ENCODE measurements at regions not wholly inside any gene's neighbourhood (a gene's known extent, or its start where the extent isn't known, plus 50 kb on each side); places are given as distances from the start of the nearest gene placed in this dataset.

DNA sequence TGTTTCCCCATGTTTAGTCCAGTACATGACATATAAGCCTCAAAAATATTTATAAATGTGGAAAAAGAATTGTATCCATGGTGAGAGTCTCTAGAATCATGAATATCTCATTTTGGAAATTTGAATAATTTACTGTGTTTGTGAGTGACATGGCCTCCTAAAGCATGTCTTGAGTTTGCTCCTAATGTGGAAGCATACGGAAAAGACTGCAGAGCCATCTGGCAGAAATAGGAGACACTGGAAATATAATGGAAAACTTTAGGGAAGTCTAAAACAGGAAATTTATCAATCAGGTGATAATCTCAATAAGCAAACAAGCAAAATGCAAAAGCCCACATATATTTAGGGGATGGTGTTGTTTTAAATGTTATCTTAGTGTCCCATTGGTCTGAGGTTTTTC is 465.0 kb downstream of the TDRD3 start:
- Histone ChIP-seq H3K27ac (no peak overlapping the region), H3K9me3 (peaks cover 0 to 13% (median 0%) of the 10 kb centered on the region in 4 donors), H3K4me3 (no peak overlapping the region), H3K36me3 (no peaks in the 10 kb centered on the region), H3K27me3 (no peaks in the 10 kb centered on the region), H3K4me1 (no peaks in the 10 kb centered on the region)
- WGBS, 2 donors = 72 to 88% methylated on average over 1 of the region's 1 CpG
- no peak for DNase-seq (ENCODE audit: low spot score in 2 of 2)
- no peak for TF ChIP-seq EP300 (IDR thresholded peaks at IDR 0.05)
- TF ChIP-seq POLR2A (IDR thresholded peaks at IDR 0.05) = no peak
- TF ChIP-seq, protein P1, sequence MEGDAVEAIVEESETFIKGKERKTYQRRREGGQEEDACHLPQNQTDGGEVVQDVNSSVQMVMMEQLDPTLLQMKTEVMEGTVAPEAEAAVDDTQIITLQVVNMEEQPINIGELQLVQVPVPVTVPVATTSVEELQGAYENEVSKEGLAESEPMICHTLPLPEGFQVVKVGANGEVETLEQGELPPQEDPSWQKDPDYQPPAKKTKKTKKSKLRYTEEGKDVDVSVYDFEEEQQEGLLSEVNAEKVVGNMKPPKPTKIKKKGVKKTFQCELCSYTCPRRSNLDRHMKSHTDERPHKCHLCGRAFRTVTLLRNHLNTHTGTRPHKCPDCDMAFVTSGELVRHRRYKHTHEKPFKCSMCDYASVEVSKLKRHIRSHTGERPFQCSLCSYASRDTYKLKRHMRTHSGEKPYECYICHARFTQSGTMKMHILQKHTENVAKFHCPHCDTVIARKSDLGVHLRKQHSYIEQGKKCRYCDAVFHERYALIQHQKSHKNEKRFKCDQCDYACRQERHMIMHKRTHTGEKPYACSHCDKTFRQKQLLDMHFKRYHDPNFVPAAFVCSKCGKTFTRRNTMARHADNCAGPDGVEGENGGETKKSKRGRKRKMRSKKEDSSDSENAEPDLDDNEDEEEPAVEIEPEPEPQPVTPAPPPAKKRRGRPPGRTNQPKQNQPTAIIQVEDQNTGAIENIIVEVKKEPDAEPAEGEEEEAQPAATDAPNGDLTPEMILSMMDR (IDR thresholded peaks at IDR 0.05) = no peak

DNA sequence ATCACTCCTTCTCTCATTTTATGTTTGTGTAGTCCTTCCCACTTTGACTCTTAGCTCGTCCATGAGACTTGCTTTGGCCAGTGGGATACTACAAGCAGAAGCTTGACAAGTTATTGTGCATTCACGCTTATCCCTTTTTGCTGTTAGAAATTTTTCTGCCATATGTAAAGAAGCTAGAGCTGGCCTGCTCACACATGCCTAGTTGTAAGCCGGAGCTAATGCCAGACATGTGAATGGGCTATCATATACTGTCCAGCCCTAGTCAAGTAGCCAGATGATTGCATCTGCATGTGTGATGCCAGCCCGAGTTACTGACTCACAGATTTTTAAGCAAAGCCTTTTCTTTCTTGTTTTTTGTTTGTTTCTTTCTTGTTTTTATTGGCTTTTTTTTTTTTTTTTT is 460.7 kb downstream of the TDRD3 start:
- 83 to 87% methylated on average over 4 of the region's 4 CpGs for WGBS, 2 donors
- Histone ChIP-seq H3K4me3 (no peak overlapping the region), H3K27me3 (no peaks in the 10 kb centered on the region), H3K9me3 (peaks cover 0 to 8% (median 0%) of the 10 kb centered on the region in 4 donors), H3K27ac (no peak overlapping the region), H3K36me3 (no peaks in the 10 kb centered on the region), H3K4me1 (no peaks in the 10 kb centered on the region)
- TF ChIP-seq, protein P1 (IDR thresholded peaks at IDR 0.05) = no peak
- TF ChIP-seq POLR2A (IDR thresholded peaks at IDR 0.05) = no peak
- no peak for DNase-seq (ENCODE audit: low spot score in 2 of 2)

DNA sequence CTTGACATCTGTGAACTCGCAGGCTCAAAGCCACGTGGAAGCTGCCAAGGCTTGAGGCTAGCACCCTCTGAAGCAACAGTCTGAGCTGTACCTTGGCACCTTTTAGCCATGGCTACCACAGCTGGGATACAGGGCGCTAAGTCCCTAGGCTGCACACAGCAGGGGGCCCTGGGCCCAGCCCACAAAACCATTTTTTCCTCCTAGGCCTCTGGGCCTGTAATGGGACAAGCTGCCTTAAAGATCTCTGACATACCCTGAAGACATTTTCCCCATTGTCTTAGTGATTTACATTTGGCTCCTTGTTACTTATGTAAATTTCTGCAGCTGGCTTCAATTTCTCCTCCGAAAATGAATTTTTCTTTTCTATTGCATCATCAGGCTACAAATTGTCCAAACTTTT is 455.9 kb downstream of the TDRD3 start:
- Histone ChIP-seq H3K9me3 (peaks cover 0 to 14% (median 0%) of the 10 kb centered on the region in 4 donors), H3K27ac (no peak overlapping the region), H3K36me3 (no peaks in the 10 kb centered on the region), H3K4me3 (no peak overlapping the region), H3K27me3 (no peaks in the 10 kb centered on the region), H3K4me1 (no peaks in the 10 kb centered on the region)
- no peak for TF ChIP-seq POLR2A (IDR thresholded peaks at IDR 0.05)
- TF ChIP-seq, protein P1 (IDR thresholded peaks at IDR 0.05) = no peak
- no peak for TF ChIP-seq EP300 (IDR thresholded peaks at IDR 0.05)
- WGBS, 2 donors = 86 to 91% methylated on average over 4 of the region's 4 CpGs
- DNase-seq (ENCODE audit: low spot score in 2 of 2) = no peak

DNA sequence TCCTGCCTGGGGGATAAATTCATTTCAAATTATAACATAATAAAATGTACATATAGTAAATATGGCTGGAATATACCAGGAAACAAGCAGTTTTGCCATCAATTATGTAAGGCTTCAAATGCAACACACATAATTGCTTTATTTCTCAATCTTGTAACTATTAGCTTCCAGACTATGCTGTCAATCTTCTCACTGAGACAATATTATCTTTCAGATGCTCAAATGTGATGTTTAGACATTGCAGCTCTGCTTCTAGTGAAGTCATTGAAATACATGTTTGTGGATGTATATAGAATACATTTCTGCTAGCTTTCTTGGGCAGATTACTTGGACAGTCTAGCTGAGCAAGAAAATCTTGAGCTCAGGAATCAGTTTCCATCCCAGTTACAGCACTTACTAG is 454.4 kb downstream of the TDRD3 start:
- H3K27me3 ChIP-seq = no peaks in the 10 kb centered on the region
- no peak for DNase-seq (ENCODE audit: low spot score in 2 of 2)
- no peak overlapping the region for H3K4me3 ChIP-seq
- TF ChIP-seq EP300 (IDR thresholded peaks at IDR 0.05) (no peak), POLR2A (IDR thresholded peaks at IDR 0.05) (no peak)
- TF ChIP-seq, protein P1 (IDR thresholded peaks at IDR 0.05) = no peak
- H3K4me1 ChIP-seq = no peaks in the 10 kb centered on the region
- no peak overlapping the region for H3K27ac ChIP-seq
- H3K9me3 ChIP-seq = peaks cover 0 to 22% (median 0%) of the 10 kb centered on the region in 4 donors
- H3K36me3 ChIP-seq = no peaks in the 10 kb centered on the region

DNA sequence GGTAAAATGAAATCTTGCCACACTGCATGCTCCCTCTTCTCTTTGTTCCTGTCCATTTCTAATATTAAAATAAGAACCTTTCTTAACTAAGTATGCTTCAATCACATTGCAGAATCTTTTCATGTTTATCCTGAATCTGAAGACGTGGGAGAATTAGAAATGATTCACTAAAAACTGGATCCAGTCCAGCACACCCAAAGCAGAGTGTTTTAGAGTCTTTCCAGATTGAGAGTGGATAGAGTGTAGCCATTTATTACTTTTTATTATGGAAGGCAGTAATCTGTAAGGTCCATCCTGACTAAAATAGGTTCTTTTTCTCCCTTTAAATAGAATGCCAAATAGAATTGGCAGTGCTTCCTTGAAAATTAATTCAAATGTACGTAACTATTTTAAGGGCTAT is 453.5 kb downstream of the TDRD3 start:
- no peak for TF ChIP-seq POLR2A (IDR thresholded peaks at IDR 0.05)
- TF ChIP-seq, protein P1 (IDR thresholded peaks at IDR 0.05) = no peak

More for the DNA sequence above, 453.5 kb downstream of the TDRD3 start:
- no peak for DNase-seq (ENCODE audit: low spot score in 2 of 2)
- H3K36me3 ChIP-seq = no peaks in the 10 kb centered on the region
- H3K4me1 ChIP-seq = no peaks in the 10 kb centered on the region
- no peaks in the 10 kb centered on the region for H3K27me3 ChIP-seq
- H3K9me3 ChIP-seq = peaks cover 0 to 30% (median 0%) of the 10 kb centered on the region in 4 donors
- H3K4me3 ChIP-seq = no peak overlapping the region
- H3K27ac ChIP-seq = no peak overlapping the region
- 52 to 72% methylated on average over 2 of the region's 2 CpGs for WGBS, 2 donors

Measured in tibial nerve (tissue), 4 donors.